ENCODE measurements at regions not wholly inside any gene's neighbourhood (a gene's known extent, or its start where the extent isn't known, plus 50 kb on each side); places are given as distances from the start of the nearest gene placed in this dataset.

DNA sequence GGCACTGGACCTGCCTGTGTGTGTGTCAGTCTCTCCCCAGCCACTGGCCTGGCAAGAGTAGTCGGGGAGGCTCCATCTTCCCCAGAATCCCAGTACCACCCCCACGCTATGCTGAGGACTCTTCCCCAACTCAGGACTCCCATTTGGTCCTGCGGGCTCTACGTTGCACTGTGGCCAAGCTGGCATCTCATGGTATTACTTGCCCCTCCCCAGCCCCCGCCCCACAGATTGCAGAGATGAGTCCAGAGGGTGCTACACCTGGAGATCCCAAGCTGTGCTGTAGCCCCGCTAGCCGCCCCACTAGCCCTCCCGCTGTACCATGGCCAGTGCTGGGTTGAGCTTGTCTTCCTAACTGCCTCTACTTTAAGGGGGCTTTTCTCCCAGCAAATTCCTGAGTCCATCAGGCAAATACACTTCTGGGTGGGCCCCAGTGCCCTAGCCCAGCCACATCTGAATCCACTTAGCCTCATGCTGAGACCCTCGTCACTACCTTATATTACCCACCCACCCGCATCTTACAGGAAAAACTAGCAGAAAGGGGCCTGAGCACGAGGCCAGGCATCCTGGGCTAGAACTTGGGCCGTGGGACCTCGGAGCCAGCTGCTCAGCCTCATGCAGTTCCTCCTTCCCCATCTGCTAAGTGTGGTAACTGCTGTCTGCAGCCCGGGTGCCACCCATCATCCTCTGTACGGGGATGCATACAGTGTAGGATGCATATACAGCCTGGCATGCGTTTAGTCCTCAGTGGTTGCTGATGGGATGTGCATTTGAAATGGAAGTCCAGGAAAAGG lies 65.8 kb upstream of the CACUL1 start:
- TF ChIP-seq, protein P1, sequence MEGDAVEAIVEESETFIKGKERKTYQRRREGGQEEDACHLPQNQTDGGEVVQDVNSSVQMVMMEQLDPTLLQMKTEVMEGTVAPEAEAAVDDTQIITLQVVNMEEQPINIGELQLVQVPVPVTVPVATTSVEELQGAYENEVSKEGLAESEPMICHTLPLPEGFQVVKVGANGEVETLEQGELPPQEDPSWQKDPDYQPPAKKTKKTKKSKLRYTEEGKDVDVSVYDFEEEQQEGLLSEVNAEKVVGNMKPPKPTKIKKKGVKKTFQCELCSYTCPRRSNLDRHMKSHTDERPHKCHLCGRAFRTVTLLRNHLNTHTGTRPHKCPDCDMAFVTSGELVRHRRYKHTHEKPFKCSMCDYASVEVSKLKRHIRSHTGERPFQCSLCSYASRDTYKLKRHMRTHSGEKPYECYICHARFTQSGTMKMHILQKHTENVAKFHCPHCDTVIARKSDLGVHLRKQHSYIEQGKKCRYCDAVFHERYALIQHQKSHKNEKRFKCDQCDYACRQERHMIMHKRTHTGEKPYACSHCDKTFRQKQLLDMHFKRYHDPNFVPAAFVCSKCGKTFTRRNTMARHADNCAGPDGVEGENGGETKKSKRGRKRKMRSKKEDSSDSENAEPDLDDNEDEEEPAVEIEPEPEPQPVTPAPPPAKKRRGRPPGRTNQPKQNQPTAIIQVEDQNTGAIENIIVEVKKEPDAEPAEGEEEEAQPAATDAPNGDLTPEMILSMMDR (IDR thresholded peaks at IDR 0.05; ENCODE audit: insufficient read depth, low read length, poor library complexity, severe bottlenecking), result no peak
- no peak for TF ChIP-seq EZH2phosphoT487 (conservative IDR thresholded peaks at IDR 0.05; ENCODE audit: low read length)

Measured in SU-DHL-6 (cell line).